Spinal cord (tissue), 9 donors: ENCODE measurements at regions not wholly inside any gene's neighbourhood (a gene's known extent, or its start where the extent isn't known, plus 50 kb on each side); places are given as distances from the start of the nearest gene placed in this dataset.
A peak's percentile ranks its signal among the peaks of the same experiment; 100 is the strongest.

ENCODE experiments used
- DNase-seq, 6 donors: peaks; one replicate each; pipeline versions ENCODE4 v3.0.0 to v3.0.0-alpha.2; 2013 to 2015; ENCODE audit warnings: low spot score in 6 of 6, low read depth in 4 of 6
- H3K27ac ChIP-seq: one replicate; pipeline ENCODE4 v1.5.1; 2013; ENCODE audit warnings: low read depth, low read length, control low read depth
- H3K27me3 ChIP-seq: one replicate; pipeline ENCODE4 v1.6.1; 2013; ENCODE audit warnings: low read length; ENCODE audit not compliant: control insufficient read depth, insufficient read depth
- H3K36me3 ChIP-seq: one replicate; pipeline ENCODE4 v1.6.1; 2013; ENCODE audit warnings: low read length; ENCODE audit not compliant: control insufficient read depth, insufficient read depth
- H3K4me1 ChIP-seq: one replicate; pipeline ENCODE4 v1.6.1; 2013; ENCODE audit warnings: low read length; ENCODE audit not compliant: control insufficient read depth, insufficient read depth
- H3K4me3 ChIP-seq: one replicate; pipeline ENCODE4 v1.5.1; 2013; ENCODE audit warnings: low read depth, low read length, control low read depth
- H3K9me3 ChIP-seq: one replicate; pipeline ENCODE4 v1.6.1; 2013; ENCODE audit warnings: low read length; ENCODE audit not compliant: control insufficient read depth, insufficient read depth
- WGBS: methylation state at CpG from one replicate; pipeline ENCODE4 v1.1.5; 2013; ENCODE audit warnings: missing lambda C conversion rate; ENCODE audit not compliant: insufficient coverage; 5-methylcytosine and 5-hydroxymethylcytosine counted together
- donor health status: healthy.

- H3K27ac ChIP-seq = peak overlapping the region; percentile 57
- H3K9me3 ChIP-seq = no peaks in the 10 kb centered on the region
- H3K4me3 ChIP-seq = no peak overlapping the region
- no peaks in the 10 kb centered on the region for H3K4me1 ChIP-seq
- no peaks in the 10 kb centered on the region for H3K36me3 ChIP-seq
- WGBS = 14% methylated on average over 1 of the region's 4 CpGs
- no peaks in the 10 kb centered on the region for H3K27me3 ChIP-seq
- peak in 2 of 6 donors; percentile 21 to 73 for DNase-seq
These were observed 125.2 kb upstream of the STEAP4 start for GRCh38 chr7:88431882-88432281.

- Histone ChIP-seq H3K9me3 (no peaks in the 10 kb centered on the region), H3K27ac (no peak overlapping the region), H3K4me1 (no peaks in the 10 kb centered on the region), H3K36me3 (no peaks in the 10 kb centered on the region), H3K4me3 (no peak overlapping the region), H3K27me3 (no peaks in the 10 kb centered on the region)
- no peak for DNase-seq
- whole genome bisulfite sequencing = no CpG with 5 or more reads among the region's 2 CpGs
These were observed 122.7 kb upstream of the STEAP4 start for GRCh38 chr7:88429382-88429781.

- Histone ChIP-seq H3K27me3 (no peaks in the 10 kb centered on the region), H3K36me3 (no peaks in the 10 kb centered on the region), H3K4me3 (no peak overlapping the region), H3K4me1 (no peaks in the 10 kb centered on the region), H3K9me3 (no peaks in the 10 kb centered on the region), H3K27ac (no peak overlapping the region)
- no peak for DNase-seq
- WGBS = no CpG with 5 or more reads among the region's 5 CpGs
These were observed 95.8 kb upstream of the STEAP4 start for GRCh38 chr7:88402529-88402928.

GRCh38 chr7:88401009-88401623 lies 94.4 kb upstream of the STEAP4 start:
- Histone ChIP-seq H3K27me3 (no peaks in the 10 kb centered on the region), H3K27ac (no peak overlapping the region), H3K9me3 (no peaks in the 10 kb centered on the region), H3K36me3 (no peaks in the 10 kb centered on the region), H3K4me1 (no peaks in the 10 kb centered on the region), H3K4me3 (no peak overlapping the region)
- no CpG with 5 or more reads among the region's 4 CpGs for WGBS
- DNase-seq = peak in 2 of 6 donors; percentile 9 to 39

GRCh38 chr7:88399696-88400240 lies 93.1 kb upstream of the STEAP4 start:
- WGBS = 50% methylated on average over 1 of the region's 5 CpGs

GRCh38 chr7:88399036-88399435 lies 92.3 kb upstream of the STEAP4 start:
- H3K27me3 ChIP-seq = no peaks in the 10 kb centered on the region
- H3K27ac ChIP-seq = no peak overlapping the region
- WGBS = 86% methylated on average over 8 of the region's 9 CpGs
- no peak for DNase-seq
- H3K9me3 ChIP-seq = no peaks in the 10 kb centered on the region
- H3K36me3 ChIP-seq = no peaks in the 10 kb centered on the region
- H3K4me3 ChIP-seq = no peak overlapping the region
- H3K4me1 ChIP-seq = no peaks in the 10 kb centered on the region

More at GRCh38 chr7:88399696-88400240, 93.1 kb upstream of the STEAP4 start:
- peak in 1 of 6 donors; percentile 90 for DNase-seq
- Histone ChIP-seq H3K4me1 (no peaks in the 10 kb centered on the region), H3K9me3 (no peaks in the 10 kb centered on the region), H3K4me3 (no peak overlapping the region), H3K27me3 (no peaks in the 10 kb centered on the region), H3K36me3 (no peaks in the 10 kb centered on the region), H3K27ac (no peak overlapping the region)

GRCh38 chr7:88398459-88398858 lies 91.8 kb upstream of the STEAP4 start:
- Histone ChIP-seq H3K4me1 (no peaks in the 10 kb centered on the region), H3K36me3 (no peaks in the 10 kb centered on the region), H3K9me3 (no peaks in the 10 kb centered on the region), H3K4me3 (no peak overlapping the region), H3K27me3 (no peaks in the 10 kb centered on the region), H3K27ac (no peak overlapping the region)
- no CpG with 5 or more reads among the region's 1 CpG for WGBS
- no peak for DNase-seq

GRCh38 chr7:88396948-88397322 lies 90.2 kb upstream of the STEAP4 start:
- no peaks in the 10 kb centered on the region for H3K27me3 ChIP-seq
- no peak for DNase-seq
- no peak overlapping the region for H3K4me3 ChIP-seq
- no peak overlapping the region for H3K27ac ChIP-seq
- no peaks in the 10 kb centered on the region for H3K36me3 ChIP-seq
- no peaks in the 10 kb centered on the region for H3K4me1 ChIP-seq
- no peaks in the 10 kb centered on the region for H3K9me3 ChIP-seq

- Histone ChIP-seq H3K27me3 (no peaks in the 10 kb centered on the region), H3K9me3 (no peaks in the 10 kb centered on the region), H3K4me1 (no peaks in the 10 kb centered on the region), H3K27ac (no peak overlapping the region), H3K36me3 (no peaks in the 10 kb centered on the region), H3K4me3 (no peak overlapping the region)
- no peak for DNase-seq
- WGBS = 75% methylated on average over 2 of the region's 2 CpGs
These were observed 89.7 kb upstream of the STEAP4 start for GRCh38 chr7:88396295-88396947.

GRCh38 chr7:88395715-88396114 lies 89.0 kb upstream of the STEAP4 start:
- no peaks in the 10 kb centered on the region for H3K9me3 ChIP-seq
- H3K27me3 ChIP-seq = no peaks in the 10 kb centered on the region
- H3K4me3 ChIP-seq = no peak overlapping the region
- no peak overlapping the region for H3K27ac ChIP-seq
- DNase-seq = no peak
- 90% methylated on average over 2 of the region's 4 CpGs for WGBS
- H3K4me1 ChIP-seq = no peaks in the 10 kb centered on the region
- no peaks in the 10 kb centered on the region for H3K36me3 ChIP-seq
